Endothelial cell of hepatic sinusoid (primary cell): ENCODE measurements at regions not wholly inside any gene's neighbourhood (a gene's known extent, or its start where the extent isn't known, plus 50 kb on each side); places are given as distances from the start of the nearest gene placed in this dataset.
"Not testable (repeated sequence)": the region's sequence is repeated elsewhere in the genome, so short reads cannot be mapped to it uniquely, and the experiment has no call there.

ENCODE experiments used
- in situ Hi-C: cut with HindIII; loops from 2 replicates; pipeline ENCODE4 v1.10.0; 2017; ENCODE audit warnings: low sequenced_read_pairs

DNA sequence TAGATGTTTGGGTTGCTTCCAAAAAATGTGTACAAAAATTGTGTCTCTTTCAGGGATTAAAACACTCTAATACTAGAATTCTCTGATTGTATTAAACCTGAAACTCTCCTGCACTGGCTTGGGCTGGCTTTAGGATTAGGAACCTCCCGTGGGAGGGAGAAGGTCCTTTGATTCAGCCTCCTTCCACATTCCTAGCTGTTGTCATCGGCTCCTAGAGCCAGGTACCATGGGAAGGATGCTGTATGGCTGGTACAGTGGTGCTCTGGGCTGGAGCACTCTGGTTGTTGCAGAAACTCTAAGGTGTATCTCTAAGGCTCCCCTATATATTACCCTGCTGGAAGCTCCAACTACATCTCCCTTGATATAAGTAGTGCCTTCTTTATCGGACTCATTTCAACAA is 245.2 kb upstream of the FOXK1 start:
- in situ Hi-C loops = loop anchor here (5.0 kb wide), 1 partner anchor 35 kb away; no protein-coding TSS in a partner anchor

- in situ Hi-C loops = loop anchor here (5.0 kb wide), 1 partner anchor 36 kb away; no protein-coding TSS in a partner anchor
Observed at GRCh38 chr7:4437916-4438315, 244.2 kb upstream of the FOXK1 start.

DNA sequence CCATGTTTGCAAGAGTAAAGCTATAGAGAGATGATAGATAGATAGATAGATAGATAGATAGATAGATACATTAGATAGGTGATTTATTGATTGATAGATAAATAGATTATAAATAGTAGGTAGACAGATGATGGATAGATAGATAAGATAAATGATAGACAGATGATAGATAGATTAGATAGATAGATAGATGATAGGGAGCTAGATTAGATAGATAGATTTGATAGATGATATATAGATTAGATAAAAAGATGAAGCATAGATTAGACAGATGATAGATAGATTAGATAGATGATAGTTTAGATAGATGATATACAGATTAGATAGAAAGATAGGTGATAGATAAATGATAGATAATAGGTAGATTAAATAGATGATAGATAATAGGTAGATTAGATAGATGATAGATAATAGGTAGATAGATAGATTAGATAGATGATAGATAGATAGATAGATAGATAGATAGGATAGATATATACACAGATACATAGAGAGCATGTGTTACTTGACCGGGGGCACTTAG is 243.3 kb upstream of the FOXK1 start:
- in situ Hi-C loops = loop anchor here (5.0 kb wide), 1 partner anchor 36 kb away; no protein-coding TSS in a partner anchor

DNA sequence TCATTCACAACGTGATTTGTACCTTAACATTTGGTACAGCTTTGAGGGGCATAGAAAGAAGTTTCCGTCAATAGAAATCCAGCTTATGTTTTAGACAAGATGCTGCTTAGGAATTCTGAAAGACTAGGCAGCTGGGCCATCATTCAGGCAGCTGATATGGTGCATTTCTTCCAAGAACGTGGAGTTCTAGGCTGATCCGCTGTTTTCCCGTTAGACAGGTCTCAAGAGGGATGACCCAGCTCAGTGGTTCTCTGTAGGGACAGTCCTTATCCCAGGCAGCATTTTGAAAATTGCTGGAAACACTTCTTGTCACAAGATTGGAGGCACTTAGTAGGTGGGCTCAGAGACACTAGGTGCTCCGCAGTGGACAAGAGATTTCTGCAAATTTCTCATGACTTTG is 242.7 kb upstream of the FOXK1 start:
- in situ Hi-C loops = loop anchor here (5.0 kb wide), 1 partner anchor 37 kb away; no protein-coding TSS in a partner anchor

- in situ Hi-C loops = no loop called here
Observed at GRCh38 chr7:4444106-4444505, 238.0 kb upstream of the FOXK1 start.

- in situ Hi-C loops = no loop called here
Observed at GRCh38 chr7:4445777-4446176, 236.3 kb upstream of the FOXK1 start.

DNA sequence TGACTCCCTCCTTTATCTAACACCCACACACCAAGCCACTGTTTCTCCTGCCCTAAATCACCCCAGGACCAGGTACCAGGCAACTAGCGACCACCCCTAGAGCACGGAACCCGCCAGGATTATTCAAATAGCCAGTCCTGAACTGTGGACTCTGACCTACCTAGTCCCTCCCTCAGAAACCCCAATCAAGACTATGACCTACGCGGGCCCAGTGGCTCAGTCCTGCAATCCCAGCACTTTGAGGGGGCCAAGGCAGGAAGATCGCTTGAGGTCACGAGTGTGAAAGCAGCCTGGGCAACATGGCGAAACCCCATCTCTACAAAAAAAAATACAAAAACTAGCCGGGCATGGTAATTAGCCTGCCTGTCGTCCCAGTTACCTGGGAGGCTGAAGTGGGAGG is 232.8 kb upstream of the FOXK1 start:
- in situ Hi-C loops = no loop called here

DNA sequence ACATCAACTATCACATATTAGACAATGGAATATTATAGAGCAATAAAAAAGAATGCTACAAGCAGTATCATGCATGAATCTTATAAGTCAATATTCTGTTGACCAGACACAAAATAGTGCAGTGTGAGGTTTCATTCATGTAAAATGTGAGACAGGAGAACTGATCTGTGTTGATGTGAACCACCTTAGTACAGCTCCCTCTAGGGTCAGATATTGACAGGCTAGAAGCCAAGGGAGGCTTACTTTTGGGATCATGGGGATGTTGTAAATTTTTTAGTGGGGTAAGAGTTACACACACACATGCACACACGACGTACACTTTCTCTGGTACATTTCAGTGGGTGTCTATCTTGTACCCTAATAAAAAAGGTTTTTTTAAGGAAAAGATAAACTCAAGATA is 231.6 kb upstream of the FOXK1 start:
- in situ Hi-C loops = loop anchor here (25.0 kb wide), 1 partner anchor 263 kb away; no protein-coding TSS in a partner anchor

DNA sequence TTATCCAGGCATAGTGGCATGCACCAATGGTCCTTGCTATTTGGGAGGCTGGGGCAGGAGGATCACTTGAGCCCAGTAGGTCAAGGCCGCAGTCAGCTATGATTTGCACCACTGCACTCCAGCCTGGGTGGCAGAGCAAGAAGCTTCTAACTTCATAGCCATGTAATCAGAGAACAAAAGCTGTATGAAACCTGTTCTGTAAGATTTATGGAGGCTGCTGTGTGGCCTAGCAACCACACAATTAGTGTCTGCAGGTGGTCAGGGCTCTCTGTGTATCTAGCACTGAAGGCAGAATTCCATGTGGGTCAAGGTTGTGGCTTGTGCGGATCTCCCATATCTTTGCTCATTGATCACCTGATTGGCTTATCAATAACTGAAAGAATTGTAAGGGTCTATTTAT is 221.5 kb upstream of the FOXK1 start:
- in situ Hi-C loops = loop anchor here (25.0 kb wide), 1 partner anchor 273 kb away; no protein-coding TSS in a partner anchor

DNA sequence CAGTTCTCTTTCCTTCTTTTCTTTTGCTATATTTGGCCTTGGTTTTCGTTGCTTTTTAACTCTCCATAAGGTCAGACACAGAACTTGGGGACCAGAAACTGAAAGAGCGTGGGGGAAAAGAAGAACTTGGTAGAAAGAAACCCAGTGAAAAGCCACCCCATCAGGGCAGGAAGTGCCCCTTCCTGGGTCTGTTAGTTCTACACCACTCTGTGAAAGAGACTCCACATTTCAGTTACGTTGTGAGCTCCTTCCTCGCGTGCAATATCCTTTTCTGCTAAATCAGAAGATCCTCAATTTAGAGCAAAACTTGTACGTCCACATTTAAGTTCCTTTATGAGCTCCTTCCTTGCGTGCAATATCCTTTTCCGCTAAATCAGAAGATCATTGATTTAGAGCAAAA is 220.6 kb upstream of the FOXK1 start:
- in situ Hi-C loops = loop anchor here (25.0 kb wide), 1 partner anchor 274 kb away; no protein-coding TSS in a partner anchor

- in situ Hi-C loops = loop anchor here (25.0 kb wide), 1 partner anchor 281 kb away; no protein-coding TSS in a partner anchor
Observed at GRCh38 chr7:4468320-4469102, 213.6 kb upstream of the FOXK1 start.

GRCh38 chr7:4470246-4470645 is 211.8 kb upstream of the FOXK1 start:
- in situ Hi-C loops = loop anchor here (25.0 kb wide), 1 partner anchor 283 kb away; no protein-coding TSS in a partner anchor

GRCh38 chr7:4472728-4473127 is 209.4 kb upstream of the FOXK1 start:
- in situ Hi-C loops = loop anchor here (25.0 kb wide), 1 partner anchor 285 kb away; no protein-coding TSS in a partner anchor

- in situ Hi-C loops = no loop called here
Observed at GRCh38 chr7:4479367-4480039, 202.6 kb upstream of the FOXK1 start.

DNA sequence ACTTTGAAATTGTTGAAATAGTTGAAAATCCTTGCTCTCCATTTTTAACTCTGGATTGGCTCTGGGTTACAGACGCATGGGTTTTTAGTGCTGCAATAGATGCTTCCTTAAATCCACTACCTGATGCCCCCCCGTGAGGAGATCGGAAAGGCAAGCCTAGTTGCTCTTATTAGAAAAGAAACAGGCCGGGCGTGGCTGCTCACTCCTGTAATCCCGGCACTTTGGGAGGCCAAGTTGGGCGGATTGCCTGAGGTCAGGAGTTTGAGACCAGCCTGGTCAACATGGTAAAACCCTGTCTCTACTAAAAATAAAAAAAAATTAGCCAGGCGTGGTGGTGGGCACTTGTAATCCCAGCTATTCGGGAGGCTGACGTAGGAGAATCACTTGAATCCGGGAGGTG is 202.0 kb upstream of the FOXK1 start:
- in situ Hi-C loops = not testable (repeated sequence)

GRCh38 chr7:4483851-4484250 is 198.2 kb upstream of the FOXK1 start:
- in situ Hi-C loops = no loop called here

GRCh38 chr7:4484545-4484944 is 197.6 kb upstream of the FOXK1 start:
- in situ Hi-C loops = no loop called here

DNA sequence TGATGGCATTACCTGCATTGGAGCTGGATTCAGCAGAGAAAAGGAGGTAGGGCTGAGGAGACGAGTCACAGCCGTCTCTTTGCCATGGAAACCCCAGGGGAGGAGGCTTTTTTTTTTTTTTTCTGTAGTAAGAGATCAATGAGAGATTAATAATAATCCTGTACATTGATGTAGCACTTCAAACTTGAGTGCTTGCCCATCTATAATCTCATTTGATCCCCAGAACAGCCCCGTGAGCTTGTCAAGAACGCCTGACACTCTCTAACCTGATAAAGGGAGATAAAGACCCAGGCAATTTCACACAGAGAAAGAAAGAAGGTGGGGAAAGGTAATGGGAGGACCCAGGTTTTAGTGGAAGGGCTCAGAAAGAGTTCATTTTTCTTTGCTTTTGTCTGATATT is 195.2 kb upstream of the FOXK1 start:
- in situ Hi-C loops = no loop called here

DNA sequence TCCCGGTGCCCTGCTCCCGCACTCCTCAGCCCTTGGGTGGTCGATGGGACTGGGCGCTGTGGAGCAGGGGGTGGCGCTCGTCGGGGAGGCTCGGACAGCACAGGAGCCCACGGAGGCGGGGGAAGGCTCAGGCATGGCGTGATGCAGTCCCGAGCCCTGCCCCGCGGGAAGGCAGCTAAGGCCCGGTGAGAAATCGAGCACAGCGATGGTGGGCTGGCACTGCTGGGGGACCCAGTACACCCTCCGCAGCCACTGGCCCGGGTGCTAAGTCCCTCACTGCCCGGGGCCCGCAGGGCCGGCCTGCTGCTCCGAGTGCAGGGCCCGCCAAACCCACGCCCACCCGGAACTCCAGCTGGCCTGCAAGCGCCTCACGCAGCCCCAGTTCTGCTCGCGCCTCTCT is 185.2 kb upstream of the FOXK1 start:
- in situ Hi-C loops = not testable (repeated sequence)

GRCh38 chr7:4500812-4501211 is 181.3 kb upstream of the FOXK1 start:
- in situ Hi-C loops = no loop called here

GRCh38 chr7:4507886-4508285 is 174.2 kb upstream of the FOXK1 start:
- in situ Hi-C loops = not testable (repeated sequence)
